A549 (cell line): ENCODE measurements at regions not wholly inside any gene's neighbourhood (a gene's known extent, or its start where the extent isn't known, plus 50 kb on each side); places are given as distances from the start of the nearest gene placed in this dataset.

Source experiments
- ATAC-seq, 2 experiments: fragments of 200-7000 bp in 1 of 2; fragments of >200 bp in 1 of 2; cut with Nextera tagmentation in 1 of 2; cut with Tn5 transposase in 1 of 2; 3 replicates each; pipeline versions ENCODE4 v1.8.0 to v1.9.1; 2018 to 2020; ENCODE audit warnings: mild to moderate bottlenecking in 1 of 2, moderate library complexity in 1 of 2
- CTCF ChIA-PET: fragments of 300-600 bp; sonication (Branson Sonifier 250); formaldehyde crosslinking; extraction: SDS; loops from one replicate; lab custom pipeline; 2021; ENCODE audit warnings: antibody characterized with exemption, inconsistent platforms; lab: Yijun Ruan, JAX
- POLR2A ChIA-PET: fragments of 350-600 bp; formaldehyde crosslinking; extraction: SDS; loops from one replicate; lab custom pipeline; 2021; ENCODE audit warnings: antibody characterized with exemption, inconsistent platforms; lab: Yijun Ruan, JAX
- DNase-seq, 2 experiments: peaks; one replicate each; pipeline versions ENCODE4 v3.0.0 to v3.0.0-alpha.2; 2011 to 2016; ENCODE audit warnings: low read depth in 1 of 2, low spot score in 1 of 2
- FAIRE-seq: peaks from 2 replicates; lab custom pipeline; 2011; peaks lifted over from hg19 to GRCh38; lab: Jason Lieb, UNC
- H3K27ac ChIP-seq, 2 experiments: fragments of >200 bp; sonication (Bioruptor Twin); formaldehyde crosslinking; 3 replicates each; pipeline ENCODE4 v1.5.1; 2016 to 2017
- H3K4me1 ChIP-seq: fragments of >200 bp; sonication (Bioruptor Twin); formaldehyde crosslinking; 3 replicates; pipeline ENCODE4 v1.6.1; 2016
- H3K4me2 ChIP-seq: fragments of >200 bp; sonication (Bioruptor Twin); formaldehyde crosslinking; 3 replicates; pipeline ENCODE4 v1.6.1; 2016
- H3K4me3 ChIP-seq: fragments of >200 bp; sonication (Bioruptor Twin); formaldehyde crosslinking; 3 replicates; pipeline ENCODE4 v1.5.1; 2016
- H3K9me3 ChIP-seq: fragments of >200 bp; sonication (Bioruptor Twin); formaldehyde crosslinking; 3 replicates; pipeline ENCODE4 v1.6.1; 2016
- CBX8 ChIP-seq: fragments of 200-600 bp; sonication (generic); IDR thresholded peaks from 2 replicates; pipeline ENCODE4 v1.6.1; 2016
- EHF ChIP-seq: fragments of 250-450 bp; sonication (Bioruptor Pico); IDR thresholded peaks from 2 replicates; pipeline ENCODE4 v1.5.0; 2020; ENCODE audit warnings: mild to moderate bottlenecking
- EHMT2 ChIP-seq: fragments of 200-600 bp; sonication (generic); IDR thresholded peaks from 2 replicates; pipeline ENCODE4 v1.6.1; 2016; ENCODE audit warnings: antibody characterized with exemption, low read depth, mild to moderate bottlenecking, moderate library complexity
- ELK1 ChIP-seq: fragments of 150-350 bp; IDR thresholded peaks from 2 replicates; pipeline ENCODE4 v1.6.1; 2014; ENCODE audit warnings: low read depth, mild to moderate bottlenecking, low read length
- FOXS1 ChIP-seq: fragments of 250-450 bp; sonication (Bioruptor Pico); IDR thresholded peaks from 2 replicates; pipeline ENCODE4 v1.5.0; 2020; ENCODE audit warnings: mild to moderate bottlenecking, moderate library complexity
- HMGXB4 ChIP-seq: fragments of 250-450 bp; sonication (Bioruptor Pico); IDR thresholded peaks from 2 replicates; pipeline ENCODE4 v1.5.0; 2021; ENCODE audit warnings: mild to moderate bottlenecking, moderate library complexity, borderline replicate concordance
- MAFK ChIP-seq: fragments of 450-650 bp; IDR thresholded peaks from 2 replicates; pipeline ENCODE4 v1.6.1; 2014; ENCODE audit not compliant: partially characterized antibody
- MAX ChIP-seq: IDR thresholded peaks from 2 replicates; pipeline ENCODE4 v1.6.1; 2012
- MYC ChIP-seq: IDR thresholded peaks from 2 replicates; pipeline ENCODE4 v1.6.1; 2012; ENCODE audit warnings: mild to moderate bottlenecking, inconsistent platforms, low read length, improper control_type of control experiment, borderline replicate concordance
- NPAS2 ChIP-seq: fragments of 250-450 bp; sonication (Bioruptor Pico); IDR thresholded peaks from 2 replicates; pipeline ENCODE4 v1.8.0; 2022; ENCODE audit warnings: mild to moderate bottlenecking, moderate library complexity, borderline replicate concordance
- PHF8 ChIP-seq: fragments of 200-600 bp; sonication (generic); IDR thresholded peaks from 2 replicates; pipeline ENCODE4 v1.6.1; 2016; ENCODE audit warnings: low read depth, mild to moderate bottlenecking, antibody characterized with exemption, moderate library complexity, borderline replicate concordance
- RFX5 ChIP-seq: fragments of 450-650 bp; IDR thresholded peaks from 2 replicates; pipeline ENCODE4 v1.7.1; 2014; ENCODE audit warnings: antibody characterized with exemption, mild to moderate bottlenecking, moderate library complexity
- SREBF2 ChIP-seq: fragments of 450-650 bp; IDR thresholded peaks from 2 replicates; pipeline ENCODE4 v1.6.1; 2014; ENCODE audit warnings: mild to moderate bottlenecking, moderate library complexity
- TFCP2L1 ChIP-seq: fragments of 250-450 bp; sonication (Bioruptor Pico); IDR thresholded peaks from 2 replicates; pipeline ENCODE4 v1.5.0; 2021; ENCODE audit warnings: mild to moderate bottlenecking
- TP53 ChIP-seq: fragments of 250-450 bp; sonication (Bioruptor Pico); IDR thresholded peaks from 2 replicates; pipeline ENCODE4 v1.5.0; 2021; ENCODE audit warnings: mild to moderate bottlenecking, moderate library complexity
- ZFP36 ChIP-seq: fragments of 450-650 bp; IDR thresholded peaks from 2 replicates; pipeline ENCODE4 v1.6.1; 2014; ENCODE audit warnings: borderline replicate concordance; ENCODE audit not compliant: partially characterized antibody
- ZNF302 ChIP-seq: fragments of 250-450 bp; sonication (Bioruptor Pico); IDR thresholded peaks from 2 replicates; pipeline ENCODE4 v1.9.0; 2021; ENCODE audit warnings: inconsistent platforms, mild to moderate bottlenecking, moderate library complexity
- WGBS: methylation state at CpG from one replicate; pipeline ENCODE4 v1.1.6; 2017; ENCODE audit errors: missing lambda C conversion rate; 5-methylcytosine and 5-hydroxymethylcytosine counted together

- DNase-seq (no peak), FAIRE-seq (no peak), ATAC-seq (no peak)
- Histone ChIP-seq H3K27ac (no peak overlapping the region), H3K4me2 (no peak overlapping the region), H3K4me1 (no peaks in the 10 kb centered on the region), H3K4me3 (no peak overlapping the region), H3K9me3 (peaks cover 27% of the 10 kb centered on the region)
- POLR2A ChIA-PET: no interaction called here
- TF ChIP-seq MAFK (peak; percentile 67), FOXS1 (no peak), RFX5 (no peak)
- TF ChIP-seq, all 56 proteins: peak for 1
- WGBS: 94% methylated on average over 1 of the region's 1 CpG
- CTCF ChIA-PET: no interaction called here
Measured at GRCh38 chr16:72422308-72422897, 250.4 kb upstream of the PMFBP1 start.

GRCh38 chr16:72419638-72420037 is 247.7 kb upstream of the PMFBP1 start:
- ATAC-seq: no peak
- no peak overlapping the region for H3K4me2 ChIP-seq
- DNase-seq: no peak
- no peak for TF ChIP-seq FOXS1
- no peak for TF ChIP-seq TFCP2L1 (CRISPR knock-in tag)
- TF ChIP-seq EHMT2: no peak
- TF ChIP-seq HMGXB4 (CRISPR knock-in tag): no peak
- TF ChIP-seq SREBF2: no peak
- no peak for TF ChIP-seq CBX8
- TF ChIP-seq MAFK: no peak
- no peak for TF ChIP-seq MAX
- TF ChIP-seq, all 56 proteins: peak for 0
- ChIA-PET POLR2A (no interaction called here), CTCF (interaction anchor here (0.7 kb wide), 1 partner anchor 32 kb away, joined by 3 read pairs; no protein-coding TSS in a partner anchor)
- Histone ChIP-seq H3K27ac (no peak overlapping the region), H3K4me3 (no peak overlapping the region), H3K4me1 (no peaks in the 10 kb centered on the region), H3K9me3 (peaks cover 27% of the 10 kb centered on the region)
- WGBS: 70% methylated on average over 4 of the region's 4 CpGs
- no peak for FAIRE-seq

GRCh38 chr16:72415379-72415778 is 243.4 kb upstream of the PMFBP1 start:
- no peak overlapping the region for H3K4me3 ChIP-seq
- 30% methylated on average over 1 of the region's 1 CpG for WGBS
- no peaks in the 10 kb centered on the region for H3K4me1 ChIP-seq
- ChIA-PET CTCF (no interaction called here), POLR2A (no interaction called here)
- FAIRE-seq (no peak), DNase-seq (no peak), ATAC-seq (no peak)
- H3K27ac ChIP-seq: no peak overlapping the region
- no peak overlapping the region for H3K4me2 ChIP-seq
- no peak for TF ChIP-seq EHF (CRISPR knock-in tag)
- no peak for TF ChIP-seq FOXS1
- TF ChIP-seq HMGXB4 (CRISPR knock-in tag): no peak
- no peak for TF ChIP-seq SREBF2
- no peak for TF ChIP-seq MYC
- no peak for TF ChIP-seq TP53 (CRISPR knock-in tag)
- no peak for TF ChIP-seq ZFP36
- TF ChIP-seq PHF8: no peak
- no peak for TF ChIP-seq ZNF302 (CRISPR knock-in tag)
- TF ChIP-seq EHMT2: no peak
- peaks cover 8% of the 10 kb centered on the region; the same call in 1 of the 3 replicates for H3K9me3 ChIP-seq

GRCh38 chr16:72410492-72410891 is 238.5 kb upstream of the PMFBP1 start:
- FAIRE-seq: no peak
- Histone ChIP-seq H3K4me1 (no peaks in the 10 kb centered on the region), H3K4me3 (no peak overlapping the region), H3K4me2 (no peak overlapping the region), H3K27ac (no peak overlapping the region), H3K9me3 (no peaks in the 10 kb centered on the region)
- TF ChIP-seq NPAS2: no peak
- no peak for TF ChIP-seq ELK1
- TF ChIP-seq PHF8: no peak
- WGBS: 51% methylated on average over 2 of the region's 2 CpGs
- POLR2A ChIA-PET: no interaction called here
- no peak for ATAC-seq
- CTCF ChIA-PET: no interaction called here
- DNase-seq: no peak
